NCI-H774 (cell line): ENCODE measurements at regions not wholly inside any gene's neighbourhood (a gene's known extent, or its start where the extent isn't known, plus 50 kb on each side); places are given as distances from the start of the nearest gene placed in this dataset.
"Not testable (repeated sequence)": the region's sequence is repeated elsewhere in the genome, so short reads cannot be mapped to it uniquely, and the experiment has no call there.

Source experiments
- DNase-seq: peaks from one replicate; lab custom pipeline; 2025; lab: John Stamatoyannopoulos, UW

DNA sequence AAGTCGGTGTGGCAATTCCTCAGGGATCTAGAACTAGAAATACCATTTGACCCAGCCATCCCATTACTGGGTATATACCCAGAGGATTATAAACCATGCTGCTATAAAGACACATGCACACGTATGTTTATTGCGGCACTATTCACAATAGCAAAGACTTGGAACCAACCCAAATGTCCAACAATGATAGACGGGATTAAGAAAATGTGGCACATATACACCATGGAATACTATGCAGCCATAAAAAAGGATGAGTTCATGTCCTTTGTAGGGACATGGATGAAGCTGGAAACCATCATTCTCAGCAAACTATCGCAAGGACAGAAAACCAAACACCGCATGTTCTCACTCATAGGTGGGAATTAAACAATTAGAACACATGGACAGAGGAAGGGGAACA, 80.6 kb upstream of the ST3GAL5 start:
- DNase-seq = not testable (repeated sequence)

DNA sequence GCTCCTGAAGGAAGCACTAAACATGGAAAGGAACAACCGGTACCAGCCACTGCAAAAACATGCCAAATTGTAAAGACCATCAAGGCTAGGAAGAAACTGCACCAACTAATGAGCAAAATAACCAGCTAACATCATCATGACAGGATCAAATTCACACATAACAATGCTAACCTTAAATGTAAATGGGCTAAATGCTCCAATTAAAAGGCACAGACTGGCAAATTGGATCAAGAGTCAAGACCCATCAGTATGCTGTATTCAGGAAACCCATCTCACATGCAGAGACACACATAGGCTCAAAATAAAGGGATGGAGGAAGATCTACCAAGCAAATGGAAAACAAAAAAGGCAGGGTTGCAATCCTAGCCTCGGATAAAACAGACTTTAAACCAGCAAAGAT, 77.0 kb upstream of the ST3GAL5 start:
- DNase-seq = not testable (repeated sequence)

DNA sequence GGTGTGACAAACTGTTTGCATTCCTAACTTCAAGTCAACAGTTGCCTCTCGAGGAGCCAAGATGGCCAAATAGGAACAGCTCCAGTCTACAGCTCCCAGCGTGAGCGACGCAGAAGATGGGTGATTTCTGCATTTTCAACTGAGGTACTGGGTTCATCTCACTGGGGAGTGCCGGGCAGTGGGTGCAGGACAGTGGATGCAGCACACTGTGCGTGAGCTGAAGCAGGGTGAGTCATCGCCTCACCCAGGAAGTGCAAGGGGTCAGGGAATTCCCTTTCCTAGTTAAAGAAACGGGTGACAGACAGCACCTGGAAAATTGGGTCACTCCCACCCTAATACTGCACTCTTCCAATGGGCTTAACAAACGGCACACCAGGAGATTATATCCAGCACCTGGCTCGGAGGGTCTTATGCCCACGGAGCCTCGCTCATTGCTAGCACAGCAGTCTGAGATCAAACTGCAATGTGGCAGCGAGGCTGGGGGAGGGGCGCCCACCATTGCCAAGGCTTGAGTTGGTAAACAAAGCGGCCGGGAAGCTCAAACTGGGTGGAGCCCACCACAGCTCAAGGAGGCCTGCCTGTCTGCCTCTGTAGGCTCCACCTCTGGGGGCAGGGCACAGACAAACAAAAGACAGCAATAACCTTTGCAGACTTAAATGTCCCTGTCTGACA, 75.1 kb upstream of the ST3GAL5 start:
- DNase-seq = not testable (repeated sequence)

DNA sequence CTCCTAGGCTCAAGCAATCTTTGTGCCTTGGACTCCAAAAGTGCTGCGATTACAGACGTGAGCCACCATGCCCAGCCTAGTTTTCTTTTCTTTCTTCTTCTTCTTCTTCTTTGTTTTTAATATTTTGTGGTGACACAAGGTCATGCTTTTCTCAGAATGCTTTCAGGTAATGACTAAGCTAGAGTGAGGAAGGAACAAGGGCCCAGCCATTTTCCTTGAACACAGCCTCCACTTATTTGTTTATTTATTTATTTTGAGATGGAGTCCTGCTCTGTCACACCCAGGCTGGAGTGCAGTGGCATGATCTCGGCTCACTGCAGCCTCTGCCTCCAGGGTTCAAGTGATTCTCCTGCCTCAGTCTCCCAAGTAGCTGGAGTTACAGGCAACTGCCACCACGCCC, 74.3 kb upstream of the ST3GAL5 start:
- DNase-seq = no peak

DNA sequence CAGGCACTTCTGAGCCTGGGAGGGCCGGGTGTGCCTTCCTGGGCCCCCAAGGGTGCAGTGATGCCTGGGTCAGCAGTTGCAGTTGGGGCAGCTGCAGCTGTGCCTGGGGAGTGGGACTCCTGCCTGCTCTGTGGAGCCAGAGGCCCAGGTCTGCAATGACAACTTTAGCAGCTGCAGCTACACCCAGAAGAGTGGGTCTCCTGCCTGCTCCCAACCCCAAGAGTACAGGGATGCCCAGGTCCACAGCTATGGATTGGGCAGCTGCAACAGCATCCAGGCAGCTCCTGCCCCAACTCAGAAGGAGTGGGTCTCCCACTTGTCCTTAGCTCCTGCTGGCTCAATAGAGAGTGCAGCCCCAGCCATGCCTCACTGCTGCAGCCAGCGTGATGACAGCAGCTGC, 73.0 kb upstream of the ST3GAL5 start:
- no peak for DNase-seq

DNA sequence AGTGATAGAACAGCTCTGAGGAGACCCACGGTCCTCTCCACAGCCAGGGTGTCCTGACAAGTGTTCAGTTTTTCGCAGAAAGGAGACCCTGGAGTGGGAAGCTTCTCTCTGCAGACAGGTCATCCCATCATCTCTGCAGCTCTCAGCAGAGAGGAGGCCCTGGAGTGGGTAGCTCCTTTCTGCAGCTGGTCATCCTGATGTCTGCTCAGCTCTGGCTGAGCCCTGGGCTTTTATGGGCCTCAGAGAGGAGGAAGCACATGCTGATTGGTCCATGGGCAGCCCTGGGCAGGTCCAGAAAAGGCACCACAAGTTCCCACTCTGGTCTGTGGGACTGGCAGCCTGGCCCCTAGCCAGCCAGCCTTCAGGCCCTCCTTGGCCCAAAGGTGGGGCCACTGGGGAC, 72.3 kb upstream of the ST3GAL5 start:
- DNase-seq = no peak

DNA sequence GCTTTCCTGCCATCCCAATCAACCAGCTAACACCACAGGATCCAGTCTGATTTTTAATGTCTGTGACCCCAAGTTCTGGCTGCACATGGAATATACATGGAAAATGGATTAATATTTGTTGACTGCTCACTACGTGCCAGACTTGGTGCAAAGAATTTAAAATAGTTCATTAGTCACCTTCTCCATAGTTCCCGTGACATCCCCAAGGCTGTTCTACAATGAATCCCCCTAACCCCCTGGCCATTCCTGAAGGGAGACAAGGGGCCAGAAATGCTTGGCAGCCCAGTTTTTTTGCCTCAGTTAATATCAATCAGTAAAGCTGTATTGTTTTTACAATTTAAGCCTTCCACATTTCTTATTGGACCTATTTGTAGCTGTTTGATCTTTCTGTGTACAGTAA, 71.0 kb upstream of the ST3GAL5 start:
- no peak for DNase-seq

DNA sequence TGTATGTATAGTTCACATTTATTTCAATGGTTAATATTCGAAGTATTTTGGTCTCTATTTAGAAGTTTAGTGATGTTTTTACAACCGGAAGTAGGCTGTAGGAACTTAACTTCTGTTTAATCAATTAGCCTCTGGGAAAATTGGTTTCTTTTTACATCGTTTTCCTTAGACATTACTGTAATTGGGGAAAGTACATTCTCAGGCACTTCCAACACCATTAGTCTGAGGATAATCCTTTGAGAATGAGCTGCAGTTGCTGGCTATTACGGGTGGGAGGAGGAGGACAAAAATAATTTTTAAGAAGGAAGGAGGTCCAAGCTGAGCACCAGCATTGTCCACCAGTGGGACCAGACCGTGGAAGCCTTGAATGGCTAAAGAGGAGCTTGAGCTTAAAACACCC, 70.4 kb upstream of the ST3GAL5 start:
- DNase-seq = no peak

DNA sequence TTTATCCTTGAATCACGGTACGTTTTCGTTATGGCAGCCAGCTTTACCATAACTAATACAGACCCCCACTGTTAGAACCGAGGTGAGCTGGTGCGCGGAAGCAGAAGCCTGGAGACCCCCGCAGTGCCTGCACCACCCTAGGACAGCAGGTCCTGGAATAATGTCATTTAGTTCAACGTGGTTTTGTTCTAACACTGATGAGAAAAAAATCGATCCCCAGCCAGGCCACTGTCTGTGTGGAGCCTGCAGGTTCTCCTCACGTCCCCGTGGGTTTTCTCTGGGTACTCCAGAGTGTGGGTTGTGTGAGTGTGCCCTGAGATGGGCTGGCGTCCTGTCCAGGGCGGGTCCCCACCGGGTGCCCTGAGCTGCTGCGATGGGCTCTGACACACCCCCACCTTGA, 69.9 kb upstream of the ST3GAL5 start:
- DNase-seq = no peak

DNA sequence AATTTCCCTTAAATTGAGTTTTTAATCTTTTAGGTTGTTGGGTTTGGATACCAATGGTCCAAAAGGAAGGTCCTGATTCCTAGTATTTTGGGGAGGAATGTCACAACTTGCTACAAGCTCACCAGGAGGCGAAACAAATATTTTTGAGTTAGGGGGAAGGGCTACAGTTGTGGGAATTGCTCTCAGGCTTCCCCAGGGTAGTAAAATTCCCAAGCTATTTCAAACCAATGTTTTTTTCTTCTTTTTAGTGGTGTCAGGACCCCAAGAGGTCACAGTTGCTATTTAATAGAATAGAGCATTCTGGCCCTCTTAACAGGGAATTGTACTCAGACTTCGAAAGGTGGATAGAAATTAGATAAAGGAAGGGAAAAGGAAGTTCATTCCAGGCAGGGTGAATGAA, 68.5 kb upstream of the ST3GAL5 start:
- DNase-seq = no peak

DNA sequence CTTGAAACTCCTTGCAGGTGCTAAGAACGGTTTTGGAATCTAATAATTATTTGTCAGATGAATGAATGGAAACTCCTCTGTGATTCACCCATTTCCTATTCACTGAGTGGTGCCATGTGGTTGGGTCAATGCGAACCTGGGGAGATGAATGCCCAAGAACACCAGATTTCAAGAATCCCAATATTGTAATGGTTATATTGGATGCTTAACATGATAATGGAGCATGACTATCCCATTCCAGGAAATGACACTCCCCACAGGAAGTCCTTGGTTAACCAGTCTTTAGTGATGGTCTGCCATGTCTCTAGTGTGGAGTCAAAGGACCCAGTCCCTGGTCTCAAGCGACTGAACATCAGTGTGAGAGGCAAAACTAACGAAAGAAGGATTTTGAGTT, 67.9 kb upstream of the ST3GAL5 start:
- DNase-seq = no peak

DNA sequence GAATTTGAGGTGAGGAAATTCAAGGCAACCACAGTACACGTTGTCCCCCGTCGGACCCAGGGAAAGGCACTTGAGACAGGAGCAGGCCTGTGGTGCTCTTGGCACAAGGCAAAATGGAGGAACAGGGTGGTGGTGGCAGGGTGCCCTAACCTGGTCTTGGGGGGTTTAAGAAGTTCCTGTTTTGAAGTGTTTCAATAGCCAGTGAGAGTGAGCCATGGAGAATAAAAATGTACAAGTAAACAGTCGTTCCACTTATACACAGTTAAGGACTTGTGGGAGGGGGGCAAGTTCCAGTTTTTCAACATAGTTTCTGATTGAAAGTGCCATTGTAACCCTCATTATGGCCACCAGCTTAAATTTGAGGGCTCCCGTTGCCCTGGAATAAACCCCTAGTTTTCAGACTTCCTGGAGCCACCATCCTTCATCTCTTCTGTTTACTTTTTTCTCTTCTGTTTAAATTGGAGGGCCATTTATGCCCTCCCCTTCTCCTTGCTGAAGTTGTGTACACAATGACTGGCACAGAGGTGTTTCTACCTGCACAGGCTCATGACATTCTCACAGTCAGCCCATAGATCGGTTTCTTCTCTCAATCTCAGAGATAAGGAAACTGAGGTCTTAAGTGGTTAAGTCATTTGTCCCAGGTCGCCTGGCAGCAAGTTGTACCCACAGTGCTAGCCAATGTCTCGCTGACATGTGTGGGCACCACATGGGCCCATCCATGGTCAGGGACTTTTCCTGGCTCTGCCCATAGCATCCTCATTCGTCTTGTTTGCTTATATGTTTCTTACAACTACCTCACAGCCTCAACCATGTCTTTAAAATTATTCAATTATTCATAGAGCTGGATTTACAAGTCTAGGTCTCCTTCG, 66.0 kb upstream of the ST3GAL5 start:
- DNase-seq = peak; percentile 27

DNA sequence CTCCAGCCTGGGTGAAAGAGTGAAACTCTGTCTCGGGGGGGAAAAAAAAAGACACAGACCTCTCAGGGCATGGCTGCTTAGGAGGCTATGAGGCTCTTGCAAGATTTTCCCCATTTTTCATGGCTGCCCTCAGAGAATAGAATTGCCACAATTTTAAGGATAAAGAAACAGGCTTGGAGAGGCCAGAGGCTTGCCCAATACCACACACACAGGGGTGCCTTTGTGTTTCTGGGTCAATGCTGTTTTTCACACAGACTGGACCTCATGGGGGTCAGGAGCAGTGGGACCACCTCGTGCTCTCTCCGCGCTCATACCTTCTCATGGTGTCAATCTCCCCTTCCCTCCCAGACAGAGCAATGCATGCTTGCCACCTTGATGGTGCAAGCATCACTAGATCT, 65.4 kb upstream of the ST3GAL5 start:
- DNase-seq = no peak

DNA sequence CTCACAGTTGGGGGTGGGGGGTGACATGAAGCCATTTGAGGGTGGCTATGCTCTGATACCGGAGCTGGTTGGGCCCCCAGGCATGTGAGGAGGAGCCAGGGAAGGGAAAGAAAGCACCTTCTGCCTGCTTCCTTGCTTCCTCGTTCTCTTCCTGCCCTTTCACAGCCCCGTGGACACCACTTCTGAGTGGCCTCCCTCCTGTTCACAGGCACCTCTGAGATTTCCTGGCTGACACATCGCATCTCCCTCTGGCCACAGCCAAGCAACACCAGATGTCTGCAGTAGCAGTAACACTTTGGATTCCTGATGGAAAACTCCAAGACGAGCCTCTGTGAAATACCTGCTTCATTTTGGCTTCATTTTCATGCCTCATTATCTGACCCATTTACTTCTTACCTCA, 64.7 kb upstream of the ST3GAL5 start:
- no peak for DNase-seq

DNA sequence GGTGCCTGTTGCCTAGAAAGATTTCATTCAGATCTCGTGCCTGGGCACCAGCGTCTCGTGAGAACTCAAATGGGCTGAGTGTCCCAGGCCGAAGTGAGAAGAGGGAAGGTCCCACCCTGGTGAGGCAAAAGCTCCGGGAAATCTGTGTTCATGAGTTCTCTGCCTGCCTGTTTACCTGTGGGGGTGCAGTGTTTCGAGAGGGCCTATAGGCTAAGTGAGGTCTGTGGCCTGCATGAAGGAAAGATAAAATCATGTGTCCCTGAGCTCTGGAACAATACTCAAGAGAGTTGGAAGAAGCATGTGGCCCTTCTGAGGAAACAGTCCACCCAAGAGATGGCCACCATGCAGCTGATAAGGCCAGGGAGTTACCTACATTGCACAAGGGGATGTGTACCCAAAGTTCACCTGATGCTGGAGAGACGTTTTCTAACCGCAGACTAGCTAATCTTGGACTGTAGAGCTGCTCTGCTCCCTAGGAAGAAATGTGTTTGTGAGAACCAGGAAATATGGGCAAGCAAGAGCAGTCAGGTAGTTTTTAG, 63.5 kb upstream of the ST3GAL5 start:
- no peak for DNase-seq

DNA sequence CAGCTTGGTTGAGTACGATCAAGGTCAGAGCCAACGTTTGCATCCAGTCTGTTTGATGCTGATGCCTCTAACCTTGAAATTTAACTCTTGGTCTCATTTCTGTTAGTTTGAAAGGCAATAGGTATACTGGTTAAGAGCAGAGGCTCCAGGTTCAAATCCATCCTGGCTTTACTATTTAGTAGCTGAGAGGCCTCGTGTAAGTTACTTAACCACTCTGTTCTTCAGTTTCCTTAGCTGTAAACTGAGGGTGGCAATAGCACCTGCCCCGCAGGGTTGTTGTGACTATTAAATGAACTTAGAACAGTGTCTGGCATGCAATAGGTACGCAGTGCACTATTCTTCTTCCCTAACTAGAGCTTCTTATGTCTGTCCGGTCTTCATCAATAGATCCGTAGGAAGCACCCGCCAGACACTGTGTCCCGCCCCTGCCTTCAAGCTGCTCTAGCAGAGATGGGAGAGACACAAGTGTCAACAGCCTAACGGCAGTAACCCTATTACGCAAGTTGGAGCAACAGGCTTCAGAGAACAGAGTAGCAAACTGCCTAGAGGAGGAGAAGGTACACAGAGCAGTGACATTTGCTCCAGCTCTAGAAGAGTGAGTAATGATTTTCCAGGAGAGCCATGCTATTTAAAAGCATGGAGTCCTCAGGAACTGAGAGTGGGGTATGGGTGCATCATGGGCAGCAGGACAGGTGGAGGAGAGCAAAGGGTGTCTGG, 62.7 kb upstream of the ST3GAL5 start:
- no peak for DNase-seq

DNA sequence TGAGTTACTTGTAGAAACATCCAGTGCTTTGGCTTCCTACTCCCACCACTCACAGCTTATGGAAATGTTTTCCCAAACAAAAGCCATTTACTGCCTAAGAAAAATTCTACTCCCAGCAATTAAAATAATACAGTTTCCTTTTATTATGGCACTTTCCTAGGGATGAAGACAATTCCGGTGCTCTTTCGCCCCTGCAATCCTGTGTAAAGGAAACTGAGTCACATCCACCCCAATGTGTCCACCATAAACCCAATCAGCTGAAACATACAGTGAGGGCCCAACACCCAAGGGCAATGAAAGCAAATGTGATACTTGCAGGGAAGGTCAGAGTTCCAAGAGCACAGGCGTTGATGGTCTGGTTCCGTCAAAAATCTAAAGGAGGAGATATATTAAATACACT, 62.0 kb upstream of the ST3GAL5 start:
- DNase-seq = no peak

DNA sequence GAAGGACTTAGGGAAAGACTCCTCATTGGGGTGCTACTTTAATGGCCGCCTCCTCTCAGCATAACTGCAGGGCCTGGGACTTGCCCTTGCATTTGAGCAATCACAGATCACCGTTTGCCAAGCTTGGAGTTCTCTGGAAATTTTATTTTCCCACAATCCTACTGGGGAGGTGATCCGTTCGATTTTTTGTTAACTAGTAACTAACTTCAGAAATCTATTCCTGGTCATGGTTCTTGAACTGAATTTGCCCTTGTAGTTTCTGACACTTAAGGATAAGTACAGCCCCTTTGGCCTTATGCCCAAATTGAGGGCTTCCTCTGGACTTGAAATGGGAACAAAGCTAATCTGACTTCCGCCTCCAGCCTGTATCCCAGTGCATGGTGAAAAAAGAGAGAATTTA, 60.5 kb upstream of the ST3GAL5 start:
- no peak for DNase-seq

DNA sequence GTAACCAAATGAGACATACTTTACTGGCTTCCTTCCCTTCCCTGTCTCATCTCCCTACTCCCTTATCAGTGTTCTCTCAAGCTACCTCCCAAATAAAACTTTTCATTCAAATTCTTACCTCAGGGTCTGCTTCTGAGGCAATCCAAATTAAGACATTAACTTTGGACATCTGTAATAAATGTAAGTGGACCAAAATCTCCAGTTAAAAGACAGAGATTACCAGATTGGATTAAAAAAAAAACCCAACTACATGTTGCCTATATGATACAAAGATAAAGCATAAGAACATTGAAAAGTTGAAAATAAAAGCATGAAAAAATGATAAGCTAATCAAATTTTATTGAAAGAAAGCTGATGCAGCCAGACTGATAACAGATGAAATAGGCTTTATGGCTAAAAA, 58.8 kb upstream of the ST3GAL5 start:
- no peak for DNase-seq

DNA sequence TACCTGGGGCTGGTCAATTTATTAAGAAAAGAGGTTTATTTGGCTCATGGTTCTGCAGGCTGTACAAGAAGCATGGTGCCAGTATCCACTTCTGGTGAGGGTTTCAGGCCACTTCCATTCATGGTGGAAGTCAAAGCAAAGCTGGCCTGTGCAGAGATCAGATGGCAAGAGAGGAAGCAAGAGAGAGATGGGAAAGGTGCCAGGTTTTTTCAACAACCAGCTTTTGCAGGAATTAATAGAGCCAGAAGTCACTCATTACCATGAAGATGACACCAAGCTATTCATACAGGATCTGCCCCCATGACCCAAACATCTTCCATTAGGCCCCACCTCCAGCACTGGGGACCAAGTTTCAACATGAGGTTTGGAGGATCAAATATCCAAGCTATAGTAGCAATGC, 56.8 kb upstream of the ST3GAL5 start:
- no peak for DNase-seq

DNA sequence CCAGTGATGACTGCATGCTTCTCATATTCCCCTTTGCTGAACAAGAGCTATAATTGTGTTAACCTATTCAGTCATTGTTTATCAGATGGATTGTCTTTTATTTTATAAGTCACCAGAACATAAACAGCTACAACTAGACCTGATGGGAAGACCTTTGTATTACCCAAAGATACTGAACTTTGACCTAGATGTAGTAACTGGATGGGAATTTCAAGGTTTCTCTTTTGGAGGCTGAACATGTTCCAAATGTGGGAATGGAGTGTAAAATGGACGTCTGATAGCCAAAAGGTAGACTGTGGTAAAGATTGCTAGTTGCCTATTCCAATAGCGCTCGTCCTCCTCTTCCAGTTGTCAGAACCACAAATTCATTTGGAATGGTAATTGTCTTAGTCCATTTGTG, 56.4 kb upstream of the ST3GAL5 start:
- DNase-seq = no peak

DNA sequence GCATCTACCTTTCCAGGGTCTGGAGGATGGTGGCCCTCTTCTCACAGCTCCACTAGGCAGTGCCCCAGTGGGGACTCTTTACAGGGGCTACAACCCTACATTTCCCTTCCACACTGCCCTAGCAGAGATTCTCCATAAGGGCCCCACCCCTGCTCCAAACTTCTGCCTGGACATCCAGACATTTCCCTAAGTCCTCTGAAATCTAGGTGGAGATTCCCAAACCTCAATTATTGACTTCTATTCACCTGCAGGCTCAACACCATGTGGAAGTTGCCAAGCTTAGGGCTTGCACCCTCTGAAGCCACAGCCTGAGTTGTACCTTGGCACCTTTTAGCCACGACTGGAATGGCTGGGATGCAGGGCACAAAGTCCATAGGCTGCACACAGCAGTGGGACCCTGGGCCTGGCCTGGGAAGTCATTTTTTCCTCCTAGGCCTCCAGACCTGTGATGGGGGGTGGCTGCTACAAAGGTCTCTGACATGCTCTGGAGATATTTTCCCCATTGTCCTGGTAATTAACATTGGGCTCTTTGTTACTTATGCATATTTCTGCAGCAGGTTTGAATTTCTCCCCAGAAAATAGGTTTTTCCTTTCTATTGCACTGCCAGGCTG, 53.7 kb upstream of the ST3GAL5 start:
- DNase-seq = no peak
